ENCODE measurements at regions not wholly inside any gene's neighbourhood (a gene's known extent, or its start where the extent isn't known, plus 50 kb on each side); places are given as distances from the start of the nearest gene placed in this dataset.
"Not testable (repeated sequence)": the region's sequence is repeated elsewhere in the genome, so short reads cannot be mapped to it uniquely, and the experiment has no call there.

DNA sequence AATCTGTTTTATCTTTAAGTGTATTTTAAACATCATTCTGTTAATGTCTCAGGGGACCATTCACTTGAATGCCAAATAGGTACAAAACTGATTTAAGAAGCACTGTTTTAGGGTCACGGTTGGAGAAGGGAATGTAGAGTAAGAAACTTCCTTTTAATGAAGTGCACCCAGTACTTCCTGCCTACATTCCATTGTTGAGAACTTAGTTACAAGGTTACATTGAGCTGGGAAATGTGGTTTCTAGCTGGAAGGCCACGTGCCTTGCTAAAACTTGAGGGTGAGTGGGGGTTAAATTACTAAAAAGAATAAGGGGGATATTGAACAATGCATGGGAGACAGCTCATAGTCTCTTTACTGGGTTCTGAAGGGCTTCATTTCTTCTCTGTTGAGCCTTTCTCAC lies 78.3 kb upstream of the TBC1D5 start:
- no peak for TF ChIP-seq CTCF (IDR thresholded peaks at IDR 0.05)
- no peak for TF ChIP-seq EZH2 (IDR thresholded peaks at IDR 0.05; ENCODE audit: borderline replicate concordance, insufficient read depth, low read depth, low read length, poor library complexity, severe bottlenecking)
- Mint-ChIP-seq H3K9me3 (ENCODE audit: insufficient read depth) (no peaks in the 10 kb centered on the region), H3K27ac (no peak overlapping the region), H3K27me3 (peaks cover 5% of the 10 kb centered on the region), H3K4me3 (no peak overlapping the region), H3K4me1 (no peaks in the 10 kb centered on the region)
- intact Hi-C loops (cut with micrococcal nuclease) = no loop called here
- ChIA-PET POLR2A (no interaction called here), CTCF (interaction anchor here (1.0 to 2.0 kb wide), 2 partner anchors 20 to 176 kb away, joined by 6 read pairs; no protein-coding TSS in a partner anchor)
- Histone ChIP-seq H3K4me1 (ENCODE audit: control insufficient read depth in 2 of 2, insufficient read depth in 2 of 2, low read length in 2 of 2) (no peaks in the 10 kb centered on the region), H3K27ac (ENCODE audit: low read length in 2 of 2) (no peak overlapping the region), H3K36me3 (replicated peaks in 1 of 2; ENCODE audit: control extremely low read depth in 1 of 2, control insufficient read depth in 1 of 2, extremely low read depth in 1 of 2, insufficient read depth in 2 of 2, low read length in 1 of 2) (no peaks in the 10 kb centered on the region), H3K9ac (ENCODE audit: low read length) (no peak overlapping the region), H2AFZ (ENCODE audit: insufficient read depth, low read depth, low read length, poor library complexity, severe bottlenecking) (no peak overlapping the region), H3K9me3 (ENCODE audit: control extremely low read depth in 1 of 3, control insufficient read depth in 2 of 3, insufficient read depth in 1 of 3, low read length in 2 of 3) (peaks cover 0 to 7% (median 0%) of the 10 kb centered on the region in 3 donors), H3K4me2 (replicated peaks; ENCODE audit: low read depth, low read length, poor library complexity, severe bottlenecking) (no peak overlapping the region), H3K79me2 (ENCODE audit: control insufficient read depth, insufficient read depth, low read length) (no peaks in the 10 kb centered on the region), H3K27me3 (replicated peaks in 1 of 4; ENCODE audit: control extremely low read depth in 1 of 4, control insufficient read depth in 3 of 4, insufficient read depth in 4 of 4, low read length in 3 of 4) (no peaks in the 10 kb centered on the region), H3K4me3 (ENCODE audit: control extremely low read depth in 1 of 5, extremely low read depth in 1 of 5, insufficient read depth in 1 of 5, low read depth in 2 of 5, low read length in 4 of 5) (no peak overlapping the region), H4K20me1 (ENCODE audit: control insufficient read depth, insufficient read depth, low read length, poor library complexity, severe bottlenecking) (no peaks in the 10 kb centered on the region)
- no peak for DNase-seq
- WGBS (ENCODE audit: insufficient coverage) = no CpG with 5 or more reads among the region's 2 CpGs
- no peak for ATAC-seq (ENCODE audit: low read depth)

DNA sequence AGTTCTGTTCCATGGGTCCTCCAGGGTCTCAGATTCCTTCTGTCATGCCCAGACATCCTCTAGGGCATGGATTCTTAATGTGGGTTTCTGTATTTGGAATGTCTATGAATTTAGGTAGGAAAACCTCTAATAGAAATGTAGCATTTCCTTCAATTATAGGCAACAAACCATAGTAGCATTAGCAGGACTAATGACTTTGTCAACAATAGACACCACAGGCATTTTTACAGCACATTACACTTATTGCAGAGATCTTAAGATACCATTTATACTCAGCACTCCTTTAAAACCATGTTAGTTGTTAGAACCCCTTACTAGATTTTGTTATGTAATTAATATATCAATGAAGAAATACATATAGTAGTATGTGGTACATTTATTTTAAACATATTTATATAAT lies 77.8 kb upstream of the TBC1D5 start:
- Histone ChIP-seq H3K4me1 (ENCODE audit: control insufficient read depth in 2 of 2, insufficient read depth in 2 of 2, low read length in 2 of 2) (no peaks in the 10 kb centered on the region), H3K36me3 (replicated peaks in 1 of 2; ENCODE audit: control extremely low read depth in 1 of 2, control insufficient read depth in 1 of 2, extremely low read depth in 1 of 2, insufficient read depth in 2 of 2, low read length in 1 of 2) (no peaks in the 10 kb centered on the region), H3K27ac (ENCODE audit: low read length in 2 of 2) (no peak overlapping the region), H3K27me3 (replicated peaks in 1 of 4; ENCODE audit: control extremely low read depth in 1 of 4, control insufficient read depth in 3 of 4, insufficient read depth in 4 of 4, low read length in 3 of 4) (no peaks in the 10 kb centered on the region), H3K79me2 (ENCODE audit: control insufficient read depth, insufficient read depth, low read length) (no peaks in the 10 kb centered on the region), H3K4me2 (replicated peaks; ENCODE audit: low read depth, low read length, poor library complexity, severe bottlenecking) (no peak overlapping the region), H3K9me3 (ENCODE audit: control extremely low read depth in 1 of 3, control insufficient read depth in 2 of 3, insufficient read depth in 1 of 3, low read length in 2 of 3) (peaks cover 0 to 7% (median 0%) of the 10 kb centered on the region in 3 donors), H4K20me1 (ENCODE audit: control insufficient read depth, insufficient read depth, low read length, poor library complexity, severe bottlenecking) (no peaks in the 10 kb centered on the region), H3K4me3 (ENCODE audit: control extremely low read depth in 1 of 5, extremely low read depth in 1 of 5, insufficient read depth in 1 of 5, low read depth in 2 of 5, low read length in 4 of 5) (no peak overlapping the region), H3K9ac (ENCODE audit: low read length) (no peak overlapping the region), H2AFZ (ENCODE audit: insufficient read depth, low read depth, low read length, poor library complexity, severe bottlenecking) (no peak overlapping the region)
- ATAC-seq (ENCODE audit: low read depth) = no peak
- peaks cover 5% of the 10 kb centered on the region for H3K27me3 Mint-ChIP-seq
- no peak overlapping the region for H3K4me3 Mint-ChIP-seq
- intact Hi-C loops (cut with micrococcal nuclease) = no loop called here
- ChIA-PET POLR2A (no interaction called here), CTCF (interaction anchor here (1.0 to 2.0 kb wide), 2 partner anchors 21 to 175 kb away, joined by 6 read pairs; no protein-coding TSS in a partner anchor)
- no peak for DNase-seq
- TF ChIP-seq EZH2 (IDR thresholded peaks at IDR 0.05; ENCODE audit: borderline replicate concordance, insufficient read depth, low read depth, low read length, poor library complexity, severe bottlenecking) (no peak), CTCF (IDR thresholded peaks at IDR 0.05) (no peak)
- no peaks in the 10 kb centered on the region for H3K4me1 Mint-ChIP-seq
- no peaks in the 10 kb centered on the region for H3K9me3 Mint-ChIP-seq (ENCODE audit: insufficient read depth)
- H3K27ac Mint-ChIP-seq = no peak overlapping the region

- CTCF ChIA-PET; H4K20me1 ChIP-seq (ENCODE audit: control insufficient read depth, insufficient read depth, low read length, poor library complexity, severe bottlenecking); H3K4me1 ChIP-seq (ENCODE audit: control insufficient read depth in 2 of 2, insufficient read depth in 2 of 2, low read length in 2 of 2); H2AFZ ChIP-seq (ENCODE audit: insufficient read depth, low read depth, low read length, poor library complexity, severe bottlenecking); H3K27me3 Mint-ChIP-seq; H3K27ac ChIP-seq (ENCODE audit: low read length in 2 of 2); H3K4me2 ChIP-seq (replicated peaks; ENCODE audit: low read depth, low read length, poor library complexity, severe bottlenecking); H3K27me3 ChIP-seq (replicated peaks in 1 of 4; ENCODE audit: control extremely low read depth in 1 of 4, control insufficient read depth in 3 of 4, insufficient read depth in 4 of 4, low read length in 3 of 4); H3K4me3 ChIP-seq (ENCODE audit: control extremely low read depth in 1 of 5, extremely low read depth in 1 of 5, insufficient read depth in 1 of 5, low read depth in 2 of 5, low read length in 4 of 5); H3K27ac Mint-ChIP-seq; H3K4me1 Mint-ChIP-seq; H3K9ac ChIP-seq (ENCODE audit: low read length); H3K9me3 Mint-ChIP-seq (ENCODE audit: insufficient read depth); H3K79me2 ChIP-seq (ENCODE audit: control insufficient read depth, insufficient read depth, low read length); ATAC-seq (ENCODE audit: low read depth); intact Hi-C loops (cut with micrococcal nuclease); DNase-seq; H3K4me3 Mint-ChIP-seq; H3K9me3 ChIP-seq (ENCODE audit: control extremely low read depth in 1 of 3, control insufficient read depth in 2 of 3, insufficient read depth in 1 of 3, low read length in 2 of 3); POLR2A ChIA-PET; H3K36me3 ChIP-seq (replicated peaks in 1 of 2; ENCODE audit: control extremely low read depth in 1 of 2, control insufficient read depth in 1 of 2, extremely low read depth in 1 of 2, insufficient read depth in 2 of 2, low read length in 1 of 2): not testable (repeated sequence)
- WGBS (ENCODE audit: insufficient coverage) = 97% methylated on average over 20 of the region's 20 CpGs
Observed at GRCh38 chr3:17817973-17818372, 75.5 kb upstream of the TBC1D5 start.

Data from B cell (primary cell).